HEK293 (cell line): ENCODE measurements at regions not wholly inside any gene's neighbourhood (a gene's known extent, or its start where the extent isn't known, plus 50 kb on each side); places are given as distances from the start of the nearest gene placed in this dataset.

Experiments used
- CTCF ChIP-seq: fragments of 450-650 bp; formaldehyde crosslinking; IDR thresholded peaks from 2 replicates; pipeline ENCODE4 v1.5.1; 2016; ENCODE audit warnings: missing biosample characterization, missing genetic modification characterization
- KLF1 ChIP-seq: fragments of 450-650 bp; formaldehyde crosslinking; IDR thresholded peaks from 2 replicates; pipeline ENCODE4 v1.5.1; 2016; ENCODE audit warnings: missing biosample characterization, missing genetic modification characterization
- SALL2 ChIP-seq: fragments of 450-650 bp; formaldehyde crosslinking; IDR thresholded peaks from 2 replicates; pipeline ENCODE4 v1.5.0; 2017; ENCODE audit warnings: missing biosample characterization, mild to moderate bottlenecking, missing genetic modification characterization, borderline replicate concordance
- ZEB2 ChIP-seq: fragments of 450-650 bp; formaldehyde crosslinking; IDR thresholded peaks from 2 replicates; pipeline ENCODE4 v1.5.1; 2016; ENCODE audit warnings: missing biosample characterization, missing genetic modification characterization
- ZNF10 ChIP-seq: fragments of 450-650 bp; formaldehyde crosslinking; IDR thresholded peaks from 2 replicates; pipeline ENCODE4 v1.5.1; 2017; ENCODE audit warnings: missing biosample characterization, missing genetic modification characterization
- ZNF274 ChIP-seq, 2 experiments: fragments of 200-500 bp in 1 of 2; fragments of 450-650 bp in 1 of 2; sonication (Bioruptor generic) in 1 of 2; formaldehyde crosslinking in 1 of 2; IDR thresholded peaks; 2 replicates each; pipeline versions ENCODE4 v1.5.1 to v1.6.1; 2014 to 2016; ENCODE audit warnings: borderline replicate concordance in 1 of 2, inconsistent platforms in 1 of 2, low read length in 1 of 2, missing biosample characterization in 1 of 2, missing genetic modification characterization in 1 of 2
- ZNF623 ChIP-seq: fragments of 450-650 bp; formaldehyde crosslinking; IDR thresholded peaks from 2 replicates; pipeline ENCODE4 v1.5.1; 2016; ENCODE audit warnings: missing biosample characterization, missing genetic modification characterization
- ZNF624 ChIP-seq: fragments of 450-650 bp; formaldehyde crosslinking; IDR thresholded peaks from 2 replicates; pipeline ENCODE4 v1.5.1; 2017; ENCODE audit warnings: missing biosample characterization, missing genetic modification characterization
- ZNF660 ChIP-seq: fragments of 450-650 bp; IDR thresholded peaks from 2 replicates; pipeline ENCODE4 v1.5.1; 2018; ENCODE audit warnings: missing biosample characterization, mild to moderate bottlenecking, missing genetic modification characterization
- TF ChIP-seq, protein P1 (sequence below): fragments of 450-650 bp; formaldehyde crosslinking; IDR thresholded peaks from 2 replicates; pipeline ENCODE4 v1.5.1; 2016; ENCODE audit warnings: missing biosample characterization, missing genetic modification characterization

DNA sequence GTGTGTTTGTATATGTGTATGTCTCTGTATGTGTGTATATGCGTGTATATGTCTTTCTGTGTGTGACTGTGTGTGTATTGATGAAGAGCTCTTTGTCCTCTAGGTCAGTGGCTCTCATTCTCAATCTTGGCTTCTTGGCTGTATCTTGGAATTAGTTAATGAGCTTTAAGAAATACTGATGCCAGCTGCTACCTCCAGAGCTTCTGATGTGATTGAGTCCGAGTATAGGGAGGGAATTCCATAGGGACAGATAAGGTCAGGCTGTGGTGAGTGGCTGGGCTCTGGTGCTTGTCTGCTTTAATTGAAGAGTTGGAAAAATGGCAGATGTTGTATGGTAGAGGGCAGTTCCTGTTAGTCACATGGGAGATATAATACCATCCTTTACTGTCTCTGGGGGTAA, 140.1 kb downstream of the C12orf75 start:
- no peak for TF ChIP-seq CTCF
- no peak for TF ChIP-seq ZNF274 (IDR thresholded peaks at IDR 0.05; ENCODE audit: low read length)
- no peak for TF ChIP-seq ZNF274 (tag by site-specific recombination; IDR thresholded peaks at IDR 0.05; ENCODE audit: borderline replicate concordance)
- TF ChIP-seq ZNF660 (tag by site-specific recombination): no peak
- TF ChIP-seq KLF1 (tag by site-specific recombination): no peak
- TF ChIP-seq ZNF623 (tag by site-specific recombination): no peak
- no peak for TF ChIP-seq ZEB2
- no peak for TF ChIP-seq SALL2 (tag by site-specific recombination)
- no peak for TF ChIP-seq ZNF10
- no peak for TF ChIP-seq ZNF624
- TF ChIP-seq, protein P1, sequence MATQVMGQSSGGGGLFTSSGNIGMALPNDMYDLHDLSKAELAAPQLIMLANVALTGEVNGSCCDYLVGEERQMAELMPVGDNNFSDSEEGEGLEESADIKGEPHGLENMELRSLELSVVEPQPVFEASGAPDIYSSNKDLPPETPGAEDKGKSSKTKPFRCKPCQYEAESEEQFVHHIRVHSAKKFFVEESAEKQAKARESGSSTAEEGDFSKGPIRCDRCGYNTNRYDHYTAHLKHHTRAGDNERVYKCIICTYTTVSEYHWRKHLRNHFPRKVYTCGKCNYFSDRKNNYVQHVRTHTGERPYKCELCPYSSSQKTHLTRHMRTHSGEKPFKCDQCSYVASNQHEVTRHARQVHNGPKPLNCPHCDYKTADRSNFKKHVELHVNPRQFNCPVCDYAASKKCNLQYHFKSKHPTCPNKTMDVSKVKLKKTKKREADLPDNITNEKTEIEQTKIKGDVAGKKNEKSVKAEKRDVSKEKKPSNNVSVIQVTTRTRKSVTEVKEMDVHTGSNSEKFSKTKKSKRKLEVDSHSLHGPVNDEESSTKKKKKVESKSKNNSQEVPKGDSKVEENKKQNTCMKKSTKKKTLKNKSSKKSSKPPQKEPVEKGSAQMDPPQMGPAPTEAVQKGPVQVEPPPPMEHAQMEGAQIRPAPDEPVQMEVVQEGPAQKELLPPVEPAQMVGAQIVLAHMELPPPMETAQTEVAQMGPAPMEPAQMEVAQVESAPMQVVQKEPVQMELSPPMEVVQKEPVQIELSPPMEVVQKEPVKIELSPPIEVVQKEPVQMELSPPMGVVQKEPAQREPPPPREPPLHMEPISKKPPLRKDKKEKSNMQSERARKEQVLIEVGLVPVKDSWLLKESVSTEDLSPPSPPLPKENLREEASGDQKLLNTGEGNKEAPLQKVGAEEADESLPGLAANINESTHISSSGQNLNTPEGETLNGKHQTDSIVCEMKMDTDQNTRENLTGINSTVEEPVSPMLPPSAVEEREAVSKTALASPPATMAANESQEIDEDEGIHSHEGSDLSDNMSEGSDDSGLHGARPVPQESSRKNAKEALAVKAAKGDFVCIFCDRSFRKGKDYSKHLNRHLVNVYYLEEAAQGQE (tag by site-specific recombination): no peak
